Bronchial epithelial cell (primary cell): ENCODE measurements at regions not wholly inside any gene's neighbourhood (a gene's known extent, or its start where the extent isn't known, plus 50 kb on each side); places are given as distances from the start of the nearest gene placed in this dataset.

Experiments
- DNase-seq: peaks from one replicate; pipeline ENCODE4 v3.0.0-alpha.2; 2010; ENCODE audit warnings: low read depth
- FAIRE-seq: peaks from 2 replicates; lab custom pipeline; 2011; peaks lifted over from hg19 to GRCh38; lab: Jason Lieb, UNC
- H3K27me3 ChIP-seq: 2 replicates; pipeline ENCODE4 v1.5.1; 2011; ENCODE audit warnings: low read length; ENCODE audit not compliant: control insufficient read depth, insufficient read depth
- H3K36me3 ChIP-seq: 2 replicates; pipeline ENCODE4 v1.5.1; 2011; ENCODE audit warnings: low read length; ENCODE audit not compliant: control insufficient read depth, insufficient read depth
- H3K4me3 ChIP-seq: 2 replicates; pipeline ENCODE4 v1.5.1; 2011; ENCODE audit warnings: mild to moderate bottlenecking, low read depth, low read length, control low read depth
- CTCF ChIP-seq: IDR thresholded peaks from 2 replicates; pipeline ENCODE4 v1.5.1; 2011; ENCODE audit warnings: mild to moderate bottlenecking, moderate library complexity, low read length, control low read depth, inconsistent platforms; ENCODE audit not compliant: insufficient read depth, severe bottlenecking

- TF ChIP-seq CTCF: no peak
- Histone ChIP-seq H3K36me3 (no peaks in the 10 kb centered on the region), H3K27me3 (no peaks in the 10 kb centered on the region), H3K4me3 (no peak overlapping the region)
- FAIRE-seq (peak; percentile 43), DNase-seq (no peak)
Measured at GRCh38 chr22:22798716-22799115, 88.9 kb upstream of the IGLL5 start.

GRCh38 chr22:22799561-22799960, 88.1 kb upstream of the IGLL5 start:
- FAIRE-seq (no peak), DNase-seq (no peak)

GRCh38 chr22:22800716-22801115, 86.9 kb upstream of the IGLL5 start:
- H3K4me3 ChIP-seq: no peak overlapping the region
- no peak for DNase-seq
- H3K36me3 ChIP-seq: no peaks in the 10 kb centered on the region
- TF ChIP-seq CTCF: no peak
- H3K27me3 ChIP-seq: no peaks in the 10 kb centered on the region
- peak; percentile 40 for FAIRE-seq

More at GRCh38 chr22:22799561-22799960, 88.1 kb upstream of the IGLL5 start:
- Histone ChIP-seq H3K36me3 (no peaks in the 10 kb centered on the region), H3K27me3 (no peaks in the 10 kb centered on the region), H3K4me3 (no peak overlapping the region)
- no peak for TF ChIP-seq CTCF

GRCh38 chr22:22802339-22802970, 85.2 kb upstream of the IGLL5 start:
- Histone ChIP-seq H3K36me3 (no peaks in the 10 kb centered on the region), H3K27me3 (peaks cover 2% of the 10 kb centered on the region), H3K4me3 (no peak overlapping the region)
- TF ChIP-seq CTCF: no peak
- FAIRE-seq: no peak
- DNase-seq: no peak

GRCh38 chr22:22803285-22803853, 84.2 kb upstream of the IGLL5 start:
- Histone ChIP-seq H3K27me3 (peaks cover 2% of the 10 kb centered on the region), H3K36me3 (no peaks in the 10 kb centered on the region), H3K4me3 (no peak overlapping the region)
- TF ChIP-seq CTCF: no peak
- no peak for DNase-seq
- no peak for FAIRE-seq
